ENCODE measurements at regions not wholly inside any gene's neighbourhood (a gene's known extent, or its start where the extent isn't known, plus 50 kb on each side); places are given as distances from the start of the nearest gene placed in this dataset.
"Not testable (repeated sequence)": the region's sequence is repeated elsewhere in the genome, so short reads cannot be mapped to it uniquely, and the experiment has no call there.

DNA sequence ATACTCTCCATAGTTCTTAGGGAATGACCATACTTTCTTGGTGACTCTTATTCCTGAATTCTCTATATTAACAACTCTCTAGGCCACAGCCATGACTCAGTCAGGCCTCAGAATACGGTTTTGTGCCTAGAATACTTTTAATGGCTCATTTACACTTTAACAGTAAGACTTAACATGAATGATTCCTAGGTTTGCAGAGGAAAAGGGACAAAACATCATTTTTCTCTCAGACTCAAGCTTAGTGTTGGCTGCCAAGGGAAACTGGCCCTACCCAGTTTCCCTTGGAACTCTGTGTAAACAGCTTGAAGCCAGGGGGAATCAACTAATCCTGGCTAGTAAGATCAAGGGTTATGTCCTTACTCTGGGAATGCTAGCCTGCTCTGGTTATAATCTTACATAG lies 164.9 kb upstream of the PKN2 start:
- no peak for DNase-seq

GRCh38 chr1:88523854-88524528 lies 160.1 kb upstream of the PKN2 start:
- no peak for DNase-seq

DNA sequence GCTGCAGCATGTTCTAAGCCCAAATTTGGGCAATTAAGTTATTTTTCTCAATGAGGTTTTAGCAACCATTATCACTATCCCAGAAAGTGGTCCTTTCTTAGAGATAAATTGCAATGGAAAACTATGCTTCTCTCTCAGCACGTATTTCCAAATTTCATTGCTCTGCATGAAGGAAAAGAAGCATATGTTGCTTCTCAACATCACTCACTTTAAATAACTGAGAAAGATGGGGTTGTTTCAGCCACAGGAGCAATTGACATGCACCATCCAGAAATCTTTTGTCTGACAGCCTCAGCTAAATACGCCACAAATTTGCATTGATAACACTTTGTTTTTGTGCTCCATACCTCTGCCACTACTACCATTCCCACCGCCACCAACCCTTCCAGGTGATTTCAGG lies 157.6 kb upstream of the PKN2 start:
- DNase-seq = no peak

DNA sequence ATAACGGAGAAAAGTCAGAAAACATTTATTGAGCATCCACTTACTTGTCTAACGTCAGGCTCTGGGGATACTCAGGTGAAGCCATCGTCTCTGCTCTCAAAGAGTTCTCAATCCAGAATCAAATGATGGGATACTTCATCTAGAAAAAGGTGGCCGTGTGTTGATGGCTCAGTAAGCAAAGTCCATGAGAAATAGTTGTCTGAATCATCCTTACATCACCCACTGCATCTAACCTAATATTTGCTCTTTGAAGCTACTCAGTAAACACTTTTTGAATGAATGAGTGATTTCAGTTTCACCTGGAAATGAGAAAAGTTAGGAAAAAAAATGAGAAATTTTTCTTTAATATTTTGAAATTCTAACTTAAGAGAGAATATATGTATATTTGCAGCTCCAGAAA lies 155.3 kb upstream of the PKN2 start:
- no peak for DNase-seq

- no peak for DNase-seq
Observed at GRCh38 chr1:88529581-88529980, 154.5 kb upstream of the PKN2 start.

DNA sequence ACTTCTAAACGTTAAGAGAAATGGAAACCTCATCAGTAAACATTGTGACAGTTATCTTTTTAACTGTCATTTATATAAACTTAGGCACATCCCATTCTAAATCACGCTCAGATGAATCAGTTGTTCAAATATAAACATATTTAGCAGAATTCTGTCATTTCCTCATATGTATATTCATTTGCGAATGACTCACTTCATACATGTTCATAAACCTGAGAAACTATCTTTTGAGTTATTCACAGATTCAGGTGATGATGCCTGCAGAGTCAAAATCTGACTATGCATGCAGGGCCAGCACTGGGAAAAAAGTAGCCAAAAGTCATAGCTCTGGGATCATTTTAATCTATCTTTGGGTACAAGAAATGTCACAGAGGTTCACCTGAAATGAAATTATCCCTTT lies 153.8 kb upstream of the PKN2 start:
- DNase-seq = no peak

DNA sequence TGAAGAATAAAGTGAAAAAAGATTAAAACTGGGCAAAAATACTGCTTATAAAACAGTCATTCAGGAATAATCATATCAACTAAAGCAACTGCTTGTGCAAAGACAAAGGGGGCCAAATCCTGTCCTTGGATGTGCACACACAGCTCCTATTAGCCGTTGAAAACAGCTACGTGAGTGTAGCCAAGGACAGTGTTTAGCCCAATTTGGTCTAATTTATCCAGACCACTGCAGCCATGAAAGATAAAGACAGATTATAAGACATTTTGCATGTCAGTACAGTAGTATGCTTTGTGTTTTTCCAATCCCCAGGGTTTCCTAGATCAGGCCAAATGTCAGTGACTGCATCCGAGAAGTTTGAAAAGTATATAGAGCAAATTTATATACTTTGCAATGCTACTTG lies 146.3 kb upstream of the PKN2 start:
- no peak for DNase-seq

DNA sequence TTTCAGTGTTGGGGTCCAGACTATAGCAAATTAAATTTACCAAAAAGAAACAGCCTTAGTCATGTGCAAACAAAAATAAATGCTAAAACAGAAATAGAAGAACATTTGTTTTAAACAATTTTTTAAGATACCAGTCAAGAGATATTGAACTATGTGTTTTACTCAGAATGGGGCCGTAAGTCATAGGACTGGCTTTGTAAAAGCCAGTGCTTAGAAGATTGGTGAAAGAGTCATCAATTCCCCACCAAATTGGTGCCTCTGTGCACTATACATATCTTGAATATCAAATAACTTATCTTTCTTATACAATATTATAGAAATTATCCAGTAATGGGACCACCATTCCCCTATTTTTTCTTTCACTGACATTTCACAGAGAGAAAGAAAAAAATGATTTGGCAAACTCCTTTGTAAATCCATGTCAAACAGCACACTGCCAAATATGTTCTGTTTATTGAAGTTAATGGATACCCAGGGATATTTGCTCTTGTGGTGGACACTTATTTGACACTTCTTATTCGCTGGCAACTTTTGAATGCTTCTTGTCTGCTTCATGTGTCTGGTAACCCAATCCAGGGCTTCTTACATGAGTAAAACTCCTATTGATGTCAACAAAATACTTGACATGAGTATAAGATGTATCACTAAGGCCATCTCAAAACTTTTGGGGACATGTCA lies 145.7 kb upstream of the PKN2 start:
- no peak for DNase-seq

DNA sequence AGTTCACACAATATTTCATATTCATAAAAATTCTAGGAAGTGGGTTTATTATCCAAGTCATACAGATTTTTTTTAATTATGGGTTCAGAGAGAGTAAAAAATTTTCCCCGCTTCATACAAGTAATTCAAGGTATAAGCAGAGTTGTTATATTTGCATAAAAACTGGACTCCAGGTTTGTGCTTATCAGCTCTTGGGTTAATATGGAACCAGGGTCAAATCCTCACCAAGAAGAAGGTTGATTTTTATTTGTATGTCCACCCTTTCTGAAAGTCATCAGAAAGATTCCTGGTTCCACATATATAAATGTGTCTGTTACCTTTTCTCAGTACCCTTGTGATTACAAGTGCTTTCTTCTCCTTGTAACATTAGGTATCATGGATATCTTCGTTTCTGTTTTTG lies 143.8 kb upstream of the PKN2 start:
- DNase-seq = no peak

- DNase-seq = no peak
Observed at GRCh38 chr1:88541596-88541995, 142.5 kb upstream of the PKN2 start.

DNA sequence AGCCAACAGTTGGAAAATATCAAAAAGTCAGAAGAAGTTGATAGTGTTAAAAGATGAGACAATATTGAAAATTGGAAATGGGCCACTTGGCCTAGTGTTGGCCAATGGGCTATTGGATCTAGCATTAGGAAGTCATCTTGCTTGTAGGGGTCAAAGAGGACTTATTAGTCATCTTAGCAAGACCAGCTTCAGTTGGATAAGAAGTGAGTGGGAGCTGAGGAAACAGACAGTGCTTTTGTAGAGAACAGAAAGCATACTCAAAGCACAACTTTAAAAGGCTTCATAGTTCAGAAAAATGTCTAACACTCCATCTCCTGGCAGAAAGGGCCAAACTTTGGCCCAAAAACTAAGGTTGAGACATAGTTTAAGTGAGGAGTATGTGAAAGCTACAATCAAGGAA lies 139.9 kb upstream of the PKN2 start:
- DNase-seq = no peak

DNA sequence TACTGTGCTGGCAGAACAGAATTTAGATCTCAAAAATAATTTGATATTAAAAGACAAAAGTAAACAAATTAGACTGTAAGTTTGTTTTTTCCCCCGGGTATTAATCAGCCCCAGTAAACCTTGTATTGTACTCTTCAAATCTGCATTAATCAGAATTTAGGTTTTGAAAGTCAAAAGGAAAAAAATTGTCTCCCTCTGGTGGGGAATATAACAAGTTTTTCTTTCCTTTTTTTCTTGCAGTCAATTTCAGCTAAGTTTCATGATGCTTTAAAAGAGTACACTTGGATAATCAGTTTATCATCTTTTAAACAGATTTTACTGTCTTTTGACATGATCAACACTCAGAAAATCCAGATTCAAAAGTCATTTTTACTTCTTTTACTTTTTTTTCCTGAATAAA lies 134.5 kb upstream of the PKN2 start:
- no peak for DNase-seq

GRCh38 chr1:88552226-88552625 lies 131.8 kb upstream of the PKN2 start:
- no peak for DNase-seq

GRCh38 chr1:88557014-88557413 lies 127.1 kb upstream of the PKN2 start:
- no peak for DNase-seq

DNA sequence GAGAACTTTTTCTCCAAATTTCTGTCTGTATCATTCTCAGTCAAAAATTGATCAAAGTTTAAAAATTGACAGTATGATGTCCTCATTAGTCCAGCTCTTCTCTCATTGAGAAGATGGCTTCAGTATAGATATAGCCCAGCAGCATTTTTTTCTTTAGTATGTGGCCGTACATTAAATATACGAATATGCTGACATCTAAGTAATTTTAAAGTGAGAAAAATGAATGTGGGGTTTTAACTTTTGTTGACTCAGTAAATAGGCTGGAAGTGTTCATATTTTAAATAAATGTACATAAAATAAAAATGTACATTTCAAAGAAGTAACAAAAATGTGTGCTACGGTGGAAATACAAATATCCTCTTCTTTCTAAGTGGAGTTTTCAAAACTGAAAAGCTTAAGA lies 123.5 kb upstream of the PKN2 start:
- DNase-seq = no peak

DNA sequence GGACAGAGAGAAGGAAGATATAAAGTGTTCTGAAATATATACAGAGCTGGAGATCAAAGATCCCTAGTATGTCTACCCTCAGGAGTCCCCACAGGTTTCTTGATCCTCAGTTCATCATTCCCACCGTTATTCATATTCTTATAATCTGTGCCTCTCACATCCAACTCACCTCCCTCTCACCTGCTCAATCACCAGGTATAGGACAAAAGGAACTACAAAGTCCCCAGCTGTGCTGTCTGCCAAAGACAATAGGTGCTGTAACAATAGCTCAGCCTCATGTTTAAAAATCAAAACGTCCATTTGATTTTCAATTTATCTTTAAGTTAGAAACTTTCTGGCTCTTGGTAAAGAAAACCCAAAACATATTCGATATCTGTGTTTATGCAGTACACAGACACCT lies 121.1 kb upstream of the PKN2 start:
- no peak for DNase-seq

- no peak for DNase-seq
Observed at GRCh38 chr1:88566615-88567387, 117.3 kb upstream of the PKN2 start.

DNA sequence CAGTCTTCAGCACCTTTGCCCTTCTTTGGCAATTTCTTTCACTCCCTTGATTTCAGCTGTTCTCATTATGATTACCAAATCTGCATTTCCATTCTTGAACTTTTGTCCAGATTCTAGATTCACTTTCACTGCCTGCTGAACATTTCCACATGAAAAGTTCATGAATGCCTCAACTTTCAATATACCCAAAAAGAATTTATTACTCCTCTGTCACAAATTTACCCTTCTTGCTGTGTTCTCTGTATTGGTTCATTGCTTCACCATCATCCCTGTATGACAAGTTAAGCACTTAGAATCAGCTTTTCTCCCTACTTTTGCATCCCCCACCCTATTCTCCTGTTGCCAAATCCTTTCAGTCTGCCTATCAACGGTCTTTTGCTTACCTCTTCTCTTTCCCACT lies 112.6 kb upstream of the PKN2 start:
- DNase-seq = no peak

DNA sequence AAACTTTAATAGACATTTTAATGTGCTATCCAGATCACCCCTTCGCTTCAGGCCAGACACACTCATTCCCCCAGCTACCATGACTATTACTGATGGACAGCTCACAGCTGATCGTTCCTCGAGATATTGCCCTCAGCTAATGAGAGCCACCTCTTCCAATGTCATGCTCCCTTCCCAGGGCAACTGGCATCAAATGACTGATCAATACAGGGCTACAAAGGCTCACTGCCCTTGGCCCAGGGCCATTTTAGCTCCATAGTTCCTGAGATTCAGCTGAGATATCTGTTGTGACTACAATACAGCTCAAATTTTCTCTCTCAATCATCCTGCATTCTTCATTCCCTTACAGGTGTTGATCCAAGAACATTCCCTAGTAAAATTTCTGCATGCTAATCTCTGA lies 104.5 kb upstream of the PKN2 start:
- DNase-seq = no peak

- DNase-seq = no peak
Observed at GRCh38 chr1:88581703-88582102, 102.4 kb upstream of the PKN2 start.

GRCh38 chr1:88593358-88593757 lies 90.7 kb upstream of the PKN2 start:
- no peak for DNase-seq

GRCh38 chr1:88595355-88596002 lies 88.6 kb upstream of the PKN2 start:
- DNase-seq = peak in 1 of 5 donors; percentile 32

DNA sequence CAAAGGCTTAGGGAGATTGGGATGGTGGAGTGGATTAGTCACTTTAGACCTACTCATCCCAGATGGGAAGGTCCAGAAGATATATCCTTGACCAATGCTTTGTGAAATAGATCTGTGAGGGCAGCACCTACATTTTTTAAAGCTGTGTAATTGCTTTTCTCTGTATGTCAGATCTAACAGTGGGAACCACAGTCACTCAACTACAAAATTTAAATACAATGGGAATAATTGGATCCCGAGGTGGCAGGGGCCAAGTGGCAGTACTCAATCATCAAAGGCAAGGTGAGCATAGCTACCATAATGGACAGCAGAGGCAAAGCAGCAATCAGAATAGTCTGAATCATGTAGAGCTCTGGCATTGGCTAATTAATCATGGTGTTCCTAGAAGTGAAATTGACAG lies 86.1 kb upstream of the PKN2 start:
- not testable (repeated sequence) for DNase-seq
